Hepatic stellate cell (primary cell): ENCODE measurements at regions not wholly inside any gene's neighbourhood (a gene's known extent, or its start where the extent isn't known, plus 50 kb on each side); places are given as distances from the start of the nearest gene placed in this dataset.
"Not testable (repeated sequence)": the region's sequence is repeated elsewhere in the genome, so short reads cannot be mapped to it uniquely, and the experiment has no call there.

ENCODE experiments used
- DNase-seq: peaks from one replicate; pipeline ENCODE4 v3.0.0; 2011; ENCODE audit warnings: low spot score

GRCh38 chr17:77838748-77839697, 119.5 kb upstream of the TNRC6C start:
- DNase-seq: no peak

- DNase-seq: no peak
Observed at GRCh38 chr17:77839698-77840512, 118.6 kb upstream of the TNRC6C start.

GRCh38 chr17:77840513-77841165, 117.9 kb upstream of the TNRC6C start:
- DNase-seq: no peak

GRCh38 chr17:77841742-77842527, 116.6 kb upstream of the TNRC6C start:
- DNase-seq: no peak

- DNase-seq: peak; percentile 38
Observed at GRCh38 chr17:77842528-77843147, 115.9 kb upstream of the TNRC6C start.

- not testable (repeated sequence) for DNase-seq
Observed at GRCh38 chr17:77843255-77843895, 115.1 kb upstream of the TNRC6C start.

GRCh38 chr17:77843896-77844295, 114.6 kb upstream of the TNRC6C start:
- DNase-seq: no peak

- no peak for DNase-seq
Observed at GRCh38 chr17:77844681-77845080, 113.8 kb upstream of the TNRC6C start.

- DNase-seq: no peak
Observed at GRCh38 chr17:77845541-77846225, 112.8 kb upstream of the TNRC6C start.

- no peak for DNase-seq
Observed at GRCh38 chr17:77846531-77847085, 111.9 kb upstream of the TNRC6C start.

GRCh38 chr17:77847221-77848085, 111.0 kb upstream of the TNRC6C start:
- DNase-seq: no peak

GRCh38 chr17:77848257-77848656, 110.2 kb upstream of the TNRC6C start:
- no peak for DNase-seq

GRCh38 chr17:77849239-77849638, 109.3 kb upstream of the TNRC6C start:
- DNase-seq: no peak

- DNase-seq: no peak
Observed at GRCh38 chr17:77851921-77852320, 106.6 kb upstream of the TNRC6C start.

- no peak for DNase-seq
Observed at GRCh38 chr17:77852731-77853130, 105.8 kb upstream of the TNRC6C start.

GRCh38 chr17:77853191-77853977, 105.1 kb upstream of the TNRC6C start:
- no peak for DNase-seq

GRCh38 chr17:77854083-77854758, 104.3 kb upstream of the TNRC6C start:
- no peak for DNase-seq
